IMR-90 (cell line): ENCODE measurements at regions not wholly inside any gene's neighbourhood (a gene's known extent, or its start where the extent isn't known, plus 50 kb on each side); places are given as distances from the start of the nearest gene placed in this dataset.

Source experiments
- ATAC-seq: fragments of 200-7000 bp; cut with Tn5 transposase; 2 replicates; pipeline ENCODE4 v1.9.1; 2020; ENCODE audit warnings: low read depth, mild to moderate bottlenecking, moderate library complexity
- BruUV-seq: library from RNA; stranded (reverse); fragments of 400-500 nt; replicated peaks from 2 replicates; lab custom pipeline; 2021; lab: Mats Ljungman, UMichigan
- CTCF ChIA-PET: fragments of 300-600 bp; formaldehyde crosslinking; extraction: SDS; loops from one replicate; lab custom pipeline; 2021; ENCODE audit warnings: antibody characterized with exemption; lab: Yijun Ruan, JAX
- POLR2A ChIA-PET: fragments of 300-600 bp; sonication (Branson Sonifier 250); formaldehyde crosslinking; loops from one replicate; lab custom pipeline; 2022; ENCODE audit warnings: antibody characterized with exemption; ENCODE audit not compliant: unreplicated experiment; lab: Charles Lee
- DNase-seq: peaks from one replicate; pipeline ENCODE4 v3.0.0; 2013
- H2AFZ ChIP-seq: replicated peaks from 2 replicates; pipeline ENCODE3; 2013; ENCODE audit warnings: low read length, mild to moderate bottlenecking; ENCODE audit not compliant: poor library complexity
- H2AK5ac ChIP-seq: 2 replicates; pipeline ENCODE4 v1.6.1; 2013; ENCODE audit warnings: low read depth, low read length, inconsistent platforms
- H2AK9ac ChIP-seq: replicated peaks from 2 replicates; pipeline ENCODE3; 2013; ENCODE audit warnings: mild to moderate bottlenecking, low read depth, low read length, moderate library complexity; ENCODE audit not compliant: poor library complexity
- H2BK120ac ChIP-seq: 2 replicates; pipeline ENCODE4 v1.6.1; 2013; ENCODE audit warnings: low read depth, low read length, inconsistent platforms
- H2BK15ac ChIP-seq: 3 replicates; pipeline ENCODE4 v1.6.1; 2013; ENCODE audit warnings: low read depth, low read length, inconsistent platforms
- H2BK20ac ChIP-seq: 2 replicates; pipeline ENCODE4 v1.6.1; 2013; ENCODE audit warnings: low read depth, mild to moderate bottlenecking, inconsistent platforms, low read length, moderate library complexity
- H2BK5ac ChIP-seq: 2 replicates; pipeline ENCODE4 v1.6.1; 2013; ENCODE audit warnings: mild to moderate bottlenecking, low read depth, low read length, inconsistent platforms; ENCODE audit not compliant: poor library complexity, severe bottlenecking
- H3K14ac ChIP-seq: replicated peaks from 2 replicates; pipeline ENCODE4 v1.6.1; 2013; ENCODE audit warnings: low read depth, low read length, inconsistent platforms
- H3K18ac ChIP-seq: 2 replicates; pipeline ENCODE4 v1.6.1; 2013; ENCODE audit warnings: low read depth, low read length, control low read depth
- H3K23ac ChIP-seq: 2 replicates; pipeline ENCODE4 v1.6.1; 2013; ENCODE audit warnings: low read depth, low read length, inconsistent platforms
- H3K27ac ChIP-seq: 2 replicates; pipeline ENCODE4 v1.5.1; 2013; ENCODE audit warnings: mild to moderate bottlenecking, control low read depth, low read length; ENCODE audit not compliant: insufficient read depth
- H3K27me3 ChIP-seq: 2 replicates; pipeline ENCODE4 v1.6.1; 2013; ENCODE audit warnings: low read length; ENCODE audit not compliant: control insufficient read depth, insufficient read depth
- H3K36me3 ChIP-seq: 2 replicates; pipeline ENCODE4 v1.6.1; 2013; ENCODE audit warnings: low read length, mixed read lengths; ENCODE audit not compliant: control insufficient read depth, insufficient read depth
- H3K4ac ChIP-seq: 2 replicates; pipeline ENCODE4 v1.6.1; 2013; ENCODE audit warnings: low read depth, low read length, inconsistent platforms
- H3K4me1 ChIP-seq: 2 replicates; pipeline ENCODE4 v1.6.1; 2013; ENCODE audit warnings: low read length, mixed read lengths; ENCODE audit not compliant: control insufficient read depth, insufficient read depth
- H3K4me2 ChIP-seq: 2 replicates; pipeline ENCODE4 v1.6.1; 2013; ENCODE audit warnings: low read depth, mild to moderate bottlenecking, control low read depth, low read length, moderate library complexity
- H3K4me3 ChIP-seq: 2 replicates; pipeline ENCODE4 v1.5.1; 2013; ENCODE audit warnings: low read depth, mild to moderate bottlenecking, control low read depth, low read length, moderate library complexity; ENCODE audit not compliant: insufficient read depth
- H3K56ac ChIP-seq: 2 replicates; pipeline ENCODE4 v1.6.1; 2013; ENCODE audit warnings: low read length, inconsistent platforms; ENCODE audit not compliant: insufficient read depth; ENCODE audit errors: extremely low read depth
- H3K79me1 ChIP-seq, 2 experiments: 2 replicates each; pipeline ENCODE4 v1.6.1; 2013; ENCODE audit warnings: low read length in 2 of 2, inconsistent platforms in 1 of 2, low read depth in 1 of 2
- H3K9ac ChIP-seq: 2 replicates; pipeline ENCODE4 v1.6.1; 2013; ENCODE audit warnings: low read depth, low read length, control low read depth
- H3K9me1 ChIP-seq: 2 replicates; pipeline ENCODE4 v1.6.1; 2013; ENCODE audit warnings: low read length, inconsistent platforms; ENCODE audit not compliant: insufficient read depth
- H3K9me3 ChIP-seq: 2 replicates; pipeline ENCODE4 v1.6.1; 2013; ENCODE audit warnings: low read length; ENCODE audit not compliant: control insufficient read depth, insufficient read depth
- H4K20me1 ChIP-seq: 2 replicates; pipeline ENCODE4 v1.6.1; 2013; ENCODE audit warnings: low read length, inconsistent platforms; ENCODE audit not compliant: insufficient read depth
- H4K5ac ChIP-seq: 2 replicates; pipeline ENCODE4 v1.6.1; 2013; ENCODE audit warnings: mild to moderate bottlenecking, low read depth, low read length, control low read depth
- H4K8ac ChIP-seq, 2 experiments: 2 replicates each; pipeline ENCODE4 v1.6.1; 2013; ENCODE audit warnings: low read depth in 2 of 2, low read length in 2 of 2, control low read depth in 1 of 2, inconsistent platforms in 1 of 2
- H4K91ac ChIP-seq: 2 replicates; pipeline ENCODE4 v1.6.1; 2013; ENCODE audit warnings: low read depth, low read length, inconsistent platforms; ENCODE audit not compliant: insufficient read depth
- BHLHE40 ChIP-seq: fragments of 150-350 bp; IDR thresholded peaks from 2 replicates; pipeline ENCODE4 v1.6.1; 2016; ENCODE audit warnings: mild to moderate bottlenecking, low read depth, low read length
- CEBPB ChIP-seq: IDR thresholded peaks from 2 replicates; pipeline ENCODE4 v1.6.1; 2012; ENCODE audit warnings: low read depth, low read length, improper control_type of control experiment
- CHD1 ChIP-seq: IDR thresholded peaks from 2 replicates; pipeline ENCODE4 v1.6.1; 2012; ENCODE audit warnings: low read depth, low read length, improper control_type of control experiment
- CTCF ChIP-seq: conservative IDR thresholded peaks from 2 replicates; pipeline ENCODE4 v1.5.1; 2012; ENCODE audit warnings: mild to moderate bottlenecking, low read depth, low read length, improper control_type of control experiment
- ELK1 ChIP-seq: fragments of 150-350 bp; IDR thresholded peaks from 2 replicates; pipeline ENCODE4 v1.6.1; 2016; ENCODE audit warnings: low read depth, mild to moderate bottlenecking, low read length, moderate library complexity, borderline replicate concordance
- FOS ChIP-seq: fragments of 150-350 bp; IDR thresholded peaks from 2 replicates; pipeline ENCODE4 v1.6.1; 2016; ENCODE audit warnings: low read depth, low read length
- MAFK ChIP-seq: IDR thresholded peaks from 2 replicates; pipeline ENCODE4 v1.6.1; 2012; ENCODE audit warnings: low read depth, low read length, improper control_type of control experiment
- MAZ ChIP-seq: IDR thresholded peaks from 2 replicates; pipeline ENCODE4 v1.6.1; 2012; ENCODE audit warnings: low read depth, mild to moderate bottlenecking, low read length, improper control_type of control experiment, moderate library complexity, borderline replicate concordance
- MXI1 ChIP-seq: IDR thresholded peaks from 2 replicates; pipeline ENCODE4 v1.6.1; 2012; ENCODE audit warnings: low read depth, mild to moderate bottlenecking, low read length, moderate library complexity, borderline replicate concordance
- NFE2L2 ChIP-seq: fragments of 150-350 bp; IDR thresholded peaks from 2 replicates; pipeline ENCODE4 v1.6.1; 2016; ENCODE audit warnings: low read depth, mild to moderate bottlenecking, low read length
- POLR2A ChIP-seq: IDR thresholded peaks from 2 replicates; pipeline ENCODE4 v1.6.1; 2012; ENCODE audit warnings: mild to moderate bottlenecking, low read depth, low read length
- RAD21 ChIP-seq: IDR thresholded peaks from 2 replicates; pipeline ENCODE4 v1.6.1; 2012; ENCODE audit warnings: low read length, improper control_type of control experiment
- RCOR1 ChIP-seq: IDR thresholded peaks from 2 replicates; pipeline ENCODE4 v1.6.1; 2012; ENCODE audit warnings: mild to moderate bottlenecking, low read length, improper control_type of control experiment; ENCODE audit not compliant: insufficient replicate concordance
- RFX5 ChIP-seq: IDR thresholded peaks from 2 replicates; pipeline ENCODE4 v1.8.0; 2012; ENCODE audit warnings: low read depth, mild to moderate bottlenecking, low read length, moderate library complexity
- SMC3 ChIP-seq: fragments of 150-350 bp; IDR thresholded peaks from 2 replicates; pipeline ENCODE4 v1.6.1; 2016; ENCODE audit warnings: low read depth, mild to moderate bottlenecking, antibody characterized with exemption, low read length, moderate library complexity
- USF2 ChIP-seq: fragments of 150-350 bp; IDR thresholded peaks from 2 replicates; pipeline ENCODE4 v1.6.1; 2017; ENCODE audit warnings: mild to moderate bottlenecking, antibody characterized with exemption, low read length, low read depth
- WGBS, 2 experiments: methylation state at CpG; one replicate each; pipeline versions ENCODE4 v1.1.5 to v1.1.7; 2013; ENCODE audit warnings: missing lambda C conversion rate in 2 of 2; ENCODE audit not compliant: insufficient read length in 1 of 2; ENCODE audit errors: extremely low coverage in 2 of 2; 5-methylcytosine and 5-hydroxymethylcytosine counted together
- dilution Hi-C: fragments of 300-500 bp; cut with HindIII; formaldehyde crosslinking; loops from one replicate; pipeline ENCODE4 v1.14.3; 2018; ENCODE audit warnings: low sequenced_read_pairs; ENCODE audit not compliant: unreplicated experiment
- in situ Hi-C: fragments of 300-500 bp; cut with MboI; formaldehyde crosslinking; loops from 3 replicates; pipeline ENCODE4 v1.14.3; 2019; ENCODE audit warnings: low sequenced_read_pairs, inconsistent platforms, mixed read lengths
- intact Hi-C: fragments of 100-400 bp; cut with micrococcal nuclease; formaldehyde crosslinking; loops from 2 replicates; pipeline ENCODE4 v1.10.0; 2022

- Histone ChIP-seq H3K27me3 (peaks cover 9% of the 10 kb centered on the region), H3K36me3 (no peaks in the 10 kb centered on the region), H3K4me3 (no peak overlapping the region), H3K4me1 (no peaks in the 10 kb centered on the region), H4K91ac (no peak overlapping the region), H3K23ac (no peak overlapping the region), H2AFZ (no peak overlapping the region), H4K5ac (no peak overlapping the region), H2BK120ac (no peak overlapping the region), H3K4me2 (no peak overlapping the region), H2AK5ac (no peak overlapping the region), H3K9me1 (no peaks in the 10 kb centered on the region), H2BK5ac (no peak overlapping the region), H3K27ac (no peak overlapping the region), H3K9me3 (no peaks in the 10 kb centered on the region), H4K8ac (no peak overlapping the region), H3K14ac (no peak overlapping the region), H3K4ac (no peak overlapping the region), H3K9ac (no peak overlapping the region), H3K56ac (no peak overlapping the region), H2AK9ac (no peak overlapping the region), H2BK20ac (no peak overlapping the region), H3K18ac (no peak overlapping the region), H3K79me1 (no peaks in the 10 kb centered on the region), H2BK15ac (no peak overlapping the region), H4K20me1 (no peaks in the 10 kb centered on the region)
- 100% methylated on average over 2 of the region's 10 CpGs; no CpG with 5 or more reads in 1 of the 2 experiments for WGBS, 2 experiments
- no peak for TF ChIP-seq MAZ
- no peak for TF ChIP-seq CTCF
- no peak for TF ChIP-seq MXI1
- no peak for TF ChIP-seq SMC3
- no peak for TF ChIP-seq USF2
- no peak for TF ChIP-seq NFE2L2
- TF ChIP-seq MAFK, result no peak
- TF ChIP-seq BHLHE40, result no peak
- TF ChIP-seq ELK1, result no peak
- no peak for TF ChIP-seq RFX5
- no peak for TF ChIP-seq CEBPB
- no peak for TF ChIP-seq FOS
- no peak for TF ChIP-seq RCOR1
- TF ChIP-seq RAD21, result no peak
- no peak for TF ChIP-seq CHD1
- no peak for TF ChIP-seq POLR2A
- POLR2A ChIA-PET, result no interaction called here
- DNase-seq (no peak), ATAC-seq (no peak)
- BruUV-seq, result no TSS peak
- CTCF ChIA-PET, result no interaction called here
- dilution Hi-C loops, result no loop called here
- in situ Hi-C loops, result no loop called here
- intact Hi-C loops, result no loop called here
Measured at GRCh38 chr16:81155769-81156168, 59.6 kb upstream of the GCSH start.
